Mucosa of rectum (tissue), 2 donors: ENCODE measurements at regions not wholly inside any gene's neighbourhood (a gene's known extent, or its start where the extent isn't known, plus 50 kb on each side); places are given as distances from the start of the nearest gene placed in this dataset.
"Not testable (repeated sequence)": the region's sequence is repeated elsewhere in the genome, so short reads cannot be mapped to it uniquely, and the experiment has no call there.

Experiments
- H3K27ac ChIP-seq, 2 donors: one replicate each; pipeline ENCODE4 v1.7.0; 2013; ENCODE audit warnings: inconsistent platforms in 2 of 2, low read depth in 2 of 2, low read length in 2 of 2
- H3K27me3 ChIP-seq, 2 donors: one replicate each; pipeline ENCODE4 v1.7.0; 2013; ENCODE audit warnings: low read length in 2 of 2; ENCODE audit not compliant: control insufficient read depth in 2 of 2, insufficient read depth in 2 of 2
- H3K36me3 ChIP-seq, 2 donors: one replicate each; pipeline ENCODE4 v1.7.0; 2013; ENCODE audit warnings: low read length in 2 of 2; ENCODE audit not compliant: control insufficient read depth in 2 of 2, insufficient read depth in 2 of 2
- H3K4me1 ChIP-seq, 2 donors: one replicate each; pipeline ENCODE4 v1.7.0; 2013; ENCODE audit warnings: low read length in 2 of 2, mild to moderate bottlenecking in 1 of 2; ENCODE audit not compliant: control insufficient read depth in 2 of 2, insufficient read depth in 2 of 2
- H3K4me3 ChIP-seq, 2 donors: one replicate each; pipeline ENCODE4 v1.7.0; 2013; ENCODE audit warnings: low read length in 2 of 2
- H3K9ac ChIP-seq, 2 donors: one replicate each; pipeline ENCODE4 v1.7.0; 2013; ENCODE audit warnings: low read length in 2 of 2, low read depth in 1 of 2, mild to moderate bottlenecking in 1 of 2
- H3K9me3 ChIP-seq, 2 donors: one replicate each; pipeline ENCODE4 v1.7.0; 2013; ENCODE audit warnings: low read length in 2 of 2; ENCODE audit not compliant: control insufficient read depth in 2 of 2
- donor health status: healthy.
- donor health status: Normal muscosa, but diverticular disease.

DNA sequence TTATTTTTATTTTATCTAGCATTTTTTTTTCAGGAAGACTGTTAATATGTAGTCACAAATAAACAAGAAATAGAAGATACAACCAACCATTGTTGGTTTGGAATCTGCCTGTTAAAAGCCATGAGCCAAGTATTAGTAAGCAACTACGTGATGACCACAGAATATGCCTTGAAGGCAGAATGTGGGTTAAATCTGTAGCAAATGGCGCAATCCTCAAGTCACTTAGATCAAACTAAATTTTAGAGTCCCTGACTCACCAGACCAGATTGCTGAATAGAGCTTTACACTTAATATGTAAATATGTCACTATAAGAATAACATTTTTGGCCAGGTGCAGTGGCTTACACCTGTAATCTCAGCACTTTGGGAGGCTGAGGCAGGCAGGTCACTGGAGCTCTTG lies 800.1 kb upstream of the CITED2 start:
- Histone ChIP-seq H3K36me3 (no peaks in the 10 kb centered on the region), H3K4me1 (no peaks in the 10 kb centered on the region), H3K4me3 (no peak overlapping the region), H3K9ac (no peak overlapping the region), H3K9me3 (no peaks in the 10 kb centered on the region), H3K27ac (no peak overlapping the region), H3K27me3 (no peaks in the 10 kb centered on the region)

DNA sequence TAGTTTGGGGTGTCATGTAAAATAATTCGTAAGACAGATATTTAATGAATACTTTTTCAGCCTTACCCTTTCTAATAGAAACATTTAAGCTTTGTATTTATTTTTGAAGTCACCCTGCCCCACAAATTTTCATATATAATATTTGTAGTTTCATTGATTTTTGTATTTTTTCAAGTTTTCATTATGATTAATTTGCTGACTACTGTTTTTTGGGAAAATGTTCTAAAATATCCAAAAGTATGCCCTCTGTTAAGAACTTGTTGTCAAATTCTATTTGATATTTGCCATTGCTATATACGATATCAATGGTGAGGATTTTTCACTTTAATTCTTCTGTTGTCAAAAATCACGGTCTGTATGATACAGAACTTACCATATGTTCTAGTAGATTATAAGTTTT lies 793.9 kb upstream of the CITED2 start:
- Histone ChIP-seq H3K4me1 (no peaks in the 10 kb centered on the region), H3K36me3 (no peaks in the 10 kb centered on the region), H3K9ac (no peak overlapping the region), H3K27me3 (no peaks in the 10 kb centered on the region), H3K27ac (no peak overlapping the region), H3K9me3 (no peaks in the 10 kb centered on the region), H3K4me3 (no peak overlapping the region)

DNA sequence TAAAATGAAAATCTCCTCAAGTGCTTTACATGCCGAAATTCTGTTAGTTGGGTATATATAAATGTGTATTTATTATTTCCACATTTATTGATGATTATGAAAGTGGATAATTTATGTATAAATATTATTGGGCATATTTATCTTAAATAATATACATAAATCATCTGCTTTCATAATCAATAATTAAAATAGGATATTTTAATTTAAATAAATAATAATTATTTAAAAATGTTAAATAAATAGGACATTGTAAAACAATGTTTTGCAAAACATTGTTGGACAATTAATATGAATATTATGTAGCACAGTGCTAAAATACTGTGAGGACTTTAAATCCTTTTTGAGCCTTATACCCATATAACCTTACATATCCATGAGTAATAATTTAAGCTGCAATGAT lies 786.5 kb upstream of the CITED2 start:
- H3K9ac ChIP-seq, result no peak overlapping the region
- H3K27ac ChIP-seq, result no peak overlapping the region
- H3K4me1 ChIP-seq, result no peaks in the 10 kb centered on the region
- no peaks in the 10 kb centered on the region for H3K36me3 ChIP-seq
- no peaks in the 10 kb centered on the region for H3K27me3 ChIP-seq
- H3K4me3 ChIP-seq, result no peak overlapping the region
- no peaks in the 10 kb centered on the region for H3K9me3 ChIP-seq

- H3K27me3 ChIP-seq, result no peaks in the 10 kb centered on the region
- H3K4me1 ChIP-seq, result no peaks in the 10 kb centered on the region
- H3K27ac ChIP-seq, result no peak overlapping the region
- no peak overlapping the region for H3K4me3 ChIP-seq
- no peaks in the 10 kb centered on the region for H3K36me3 ChIP-seq
- no peak overlapping the region for H3K9ac ChIP-seq
- H3K9me3 ChIP-seq, result no peaks in the 10 kb centered on the region
These were observed 786.0 kb upstream of the CITED2 start for GRCh38 chr6:140160494-140160893.

DNA sequence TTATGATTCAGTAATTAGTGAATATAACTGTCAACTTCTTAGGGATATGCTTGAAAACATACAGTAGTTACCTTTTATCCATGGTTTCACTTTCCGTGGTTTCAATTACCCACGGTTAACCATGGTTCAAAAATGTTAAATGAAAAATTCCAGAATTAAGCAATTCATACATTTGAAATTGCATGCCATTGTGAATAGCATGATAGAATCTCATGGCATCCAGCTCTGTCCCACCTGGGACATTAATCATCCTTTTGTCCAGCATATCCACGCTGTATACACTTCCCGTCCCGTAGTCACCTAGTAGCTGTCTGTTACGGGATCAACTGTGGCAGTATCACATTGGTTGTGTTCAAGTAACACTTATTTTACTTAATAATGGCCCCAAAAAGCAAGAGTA lies 781.7 kb upstream of the CITED2 start:
- H3K9me3 ChIP-seq, result no peaks in the 10 kb centered on the region
- no peaks in the 10 kb centered on the region for H3K4me1 ChIP-seq
- H3K9ac ChIP-seq, result no peak overlapping the region
- H3K4me3 ChIP-seq, result no peak overlapping the region
- H3K36me3 ChIP-seq, result no peaks in the 10 kb centered on the region
- H3K27me3 ChIP-seq, result no peaks in the 10 kb centered on the region
- H3K27ac ChIP-seq, result no peak overlapping the region

- no peaks in the 10 kb centered on the region for H3K27me3 ChIP-seq
- no peak overlapping the region for H3K4me3 ChIP-seq
- no peaks in the 10 kb centered on the region for H3K4me1 ChIP-seq
- no peak overlapping the region for H3K27ac ChIP-seq
- no peaks in the 10 kb centered on the region for H3K36me3 ChIP-seq
- no peaks in the 10 kb centered on the region for H3K9me3 ChIP-seq
- no peak overlapping the region for H3K9ac ChIP-seq
These were observed 781.1 kb upstream of the CITED2 start for GRCh38 chr6:140155451-140156126.

GRCh38 chr6:140153703-140154102 lies 779.3 kb upstream of the CITED2 start:
- H3K27me3 ChIP-seq, result no peaks in the 10 kb centered on the region
- no peak overlapping the region for H3K9ac ChIP-seq
- no peaks in the 10 kb centered on the region for H3K9me3 ChIP-seq
- no peaks in the 10 kb centered on the region for H3K4me1 ChIP-seq
- no peaks in the 10 kb centered on the region for H3K36me3 ChIP-seq
- no peak overlapping the region for H3K27ac ChIP-seq
- no peak overlapping the region for H3K4me3 ChIP-seq

DNA sequence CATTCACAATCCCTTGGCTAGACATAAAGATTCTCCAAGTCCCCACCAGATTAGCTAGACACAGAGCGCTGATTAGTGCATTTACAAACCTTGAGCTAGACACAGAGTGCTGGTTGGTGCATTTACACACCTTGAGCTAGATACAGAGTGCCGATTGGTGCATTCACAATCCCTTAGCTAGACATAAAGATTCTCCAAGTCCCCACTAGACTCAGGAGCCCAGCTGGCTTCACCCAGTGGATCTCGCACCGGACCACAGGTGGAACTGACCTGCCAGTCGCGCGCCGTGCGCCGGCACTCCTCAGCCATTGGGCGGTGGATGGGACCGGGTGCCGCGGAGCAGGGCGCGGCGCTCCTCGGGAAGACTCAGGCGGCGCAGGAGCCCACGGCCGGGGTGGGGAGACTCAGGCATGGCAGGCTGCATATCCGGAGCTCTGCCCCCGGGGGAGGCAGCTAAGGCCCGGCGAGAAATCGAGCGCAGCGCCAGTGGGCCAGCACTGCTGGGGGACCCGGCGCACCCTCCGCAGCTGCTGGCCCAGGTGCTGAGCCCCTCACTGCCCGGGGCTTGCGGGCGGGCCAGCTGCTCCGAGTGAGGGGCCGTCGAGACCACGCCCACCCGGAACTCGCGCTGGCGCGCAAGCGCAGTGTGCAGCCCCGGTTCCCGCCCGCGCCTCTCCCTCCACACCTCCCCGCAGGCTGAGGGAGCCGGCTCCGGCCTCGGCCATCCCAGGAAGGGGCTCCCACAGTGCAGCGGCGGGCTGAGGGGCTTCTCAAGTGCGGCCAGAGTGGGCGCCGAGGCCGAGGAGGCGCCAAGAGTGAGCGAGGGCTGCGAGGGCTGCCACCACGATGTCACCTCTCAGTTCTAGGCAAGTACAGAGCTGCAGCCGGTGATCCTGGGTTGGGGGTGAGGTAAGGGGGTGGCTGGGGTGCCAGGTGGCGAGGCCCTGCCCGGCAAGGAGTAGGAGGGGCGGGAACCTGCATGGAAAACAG lies 773.7 kb upstream of the CITED2 start:
- not testable (repeated sequence) for H3K4me3 ChIP-seq, H3K27me3 ChIP-seq, H3K4me1 ChIP-seq, H3K27ac ChIP-seq, H3K36me3 ChIP-seq, H3K9me3 ChIP-seq, H3K9ac ChIP-seq

DNA sequence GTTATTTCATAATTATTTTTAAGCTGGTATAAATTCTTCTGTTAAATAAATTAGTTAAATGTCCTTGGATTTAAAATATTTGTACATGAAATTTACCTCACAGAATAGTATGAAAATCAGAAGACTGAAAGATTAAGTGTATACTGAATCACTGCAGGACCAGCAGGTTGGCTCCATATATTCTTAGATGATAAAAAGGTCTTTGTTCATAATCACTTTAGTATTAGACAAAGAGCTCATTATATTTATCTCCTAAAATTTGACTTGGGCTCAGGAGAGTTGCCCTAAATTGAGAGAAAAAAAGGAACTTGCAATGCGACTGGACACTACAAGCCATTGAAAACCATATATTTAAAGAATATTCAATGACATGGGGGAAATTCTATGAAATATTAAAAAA lies 766.4 kb upstream of the CITED2 start:
- H3K4me3 ChIP-seq, result no peak overlapping the region
- no peak overlapping the region for H3K9ac ChIP-seq
- H3K9me3 ChIP-seq, result no peaks in the 10 kb centered on the region
- H3K27ac ChIP-seq, result no peak overlapping the region
- no peaks in the 10 kb centered on the region for H3K36me3 ChIP-seq
- no peaks in the 10 kb centered on the region for H3K4me1 ChIP-seq
- H3K27me3 ChIP-seq, result no peaks in the 10 kb centered on the region

DNA sequence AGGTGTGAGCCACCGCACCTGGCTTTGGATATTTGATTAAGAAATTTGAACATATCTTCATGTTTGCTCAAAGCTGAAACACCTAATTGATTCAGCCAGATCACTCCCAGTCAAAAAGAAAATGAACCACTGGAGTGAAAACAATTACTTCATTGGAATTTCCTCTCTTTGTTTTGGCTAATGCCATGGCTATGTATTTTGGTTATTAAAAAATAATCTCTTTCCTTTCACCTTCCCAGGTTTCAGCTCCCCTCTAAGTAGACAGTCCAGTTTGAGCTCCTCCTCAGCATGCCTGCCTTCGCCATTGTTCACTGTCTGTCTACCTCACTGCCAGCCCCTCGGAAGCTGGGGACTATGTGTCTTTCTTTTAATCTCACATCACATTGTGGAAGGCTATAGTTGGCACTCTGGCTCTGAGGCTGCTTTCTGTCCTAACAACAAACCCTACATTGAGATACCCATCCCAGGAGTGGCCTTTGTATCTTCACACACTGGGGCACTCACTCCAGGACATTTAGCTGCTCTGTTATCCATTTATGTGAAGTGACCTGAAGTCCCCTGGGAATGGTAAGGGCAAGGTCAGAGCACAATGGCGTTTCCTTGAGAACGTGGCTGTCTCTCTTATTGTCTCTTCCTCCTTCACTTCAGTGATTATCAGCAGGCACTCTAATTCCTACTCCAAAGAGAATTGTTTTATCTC lies 764.0 kb upstream of the CITED2 start:
- no peaks in the 10 kb centered on the region for H3K9me3 ChIP-seq
- no peak overlapping the region for H3K27ac ChIP-seq
- H3K4me1 ChIP-seq, result no peaks in the 10 kb centered on the region
- no peak overlapping the region for H3K9ac ChIP-seq
- H3K27me3 ChIP-seq, result no peaks in the 10 kb centered on the region
- H3K4me3 ChIP-seq, result no peak overlapping the region
- H3K36me3 ChIP-seq, result no peaks in the 10 kb centered on the region
